CD4-positive, CD25-positive, alpha-beta regulatory T cell (primary cell): ENCODE measurements at regions not wholly inside any gene's neighbourhood (a gene's known extent, or its start where the extent isn't known, plus 50 kb on each side); places are given as distances from the start of the nearest gene placed in this dataset.

Source experiments
- ATAC-seq, 2 donors: fragments of 150-1000 bp; cut with Tn5 transposase; one replicate each; pipeline ENCODE4 v1.10.0; 2021; ENCODE audit warnings: low read depth in 2 of 2, moderate number of reproducible peaks in 2 of 2, moderate library complexity in 1 of 2
- DNase-seq, 3 donors: peaks; one replicate each; pipeline versions ENCODE4 v3.0.0 to v3.0.0-alpha.2; 2012 to 2022; ENCODE audit warnings: mixed read lengths in 1 of 3
- H3K27ac ChIP-seq: one replicate; pipeline ENCODE4 v1.7.0; 2013; ENCODE audit warnings: mild to moderate bottlenecking, low read length; ENCODE audit not compliant: insufficient read depth, poor library complexity, severe bottlenecking
- H3K27me3 ChIP-seq: one replicate; pipeline ENCODE4 v1.7.0; 2013; ENCODE audit warnings: low read length; ENCODE audit not compliant: control insufficient read depth, insufficient read depth
- H3K36me3 ChIP-seq: one replicate; pipeline ENCODE4 v1.7.0; 2013; ENCODE audit warnings: mild to moderate bottlenecking, low read length, moderate library complexity; ENCODE audit not compliant: control insufficient read depth, insufficient read depth
- H3K4me1 ChIP-seq: 2 replicates; pipeline ENCODE4 v1.7.0; 2013; ENCODE audit warnings: mild to moderate bottlenecking, low read length; ENCODE audit not compliant: insufficient read depth, control insufficient read depth, poor library complexity, severe bottlenecking
- H3K4me3 ChIP-seq: one replicate; pipeline ENCODE4 v1.7.0; 2013; ENCODE audit warnings: low read depth, mild to moderate bottlenecking, low read length, moderate library complexity
- H3K9me3 ChIP-seq, 2 experiments: 1 replicate in 1 of 2; 2 replicates in 1 of 2; pipeline ENCODE4 v1.7.0; 2013; ENCODE audit warnings: low read length in 2 of 2, mild to moderate bottlenecking in 1 of 2, moderate library complexity in 1 of 2; ENCODE audit not compliant: control insufficient read depth in 2 of 2
- H3K27ac Mint-ChIP-seq, 3 donors: one replicate each; pipeline ENCODE4 v1.8.0; 2020 to 2022; ENCODE audit warnings: mild to moderate bottlenecking in 3 of 3, mixed read lengths in 3 of 3, moderate library complexity in 2 of 3
- H3K27me3 Mint-ChIP-seq: one replicate; pipeline ENCODE4 v1.8.0; 2022; ENCODE audit warnings: mild to moderate bottlenecking, mixed read lengths
- H3K36me3 Mint-ChIP-seq: one replicate; pipeline ENCODE4 v1.8.0; 2020; ENCODE audit warnings: mixed read lengths
- H3K4me1 Mint-ChIP-seq, 4 donors: one replicate each; pipeline ENCODE4 v1.8.0; 2020 to 2022; ENCODE audit warnings: mixed read lengths in 4 of 4, mild to moderate bottlenecking in 1 of 4
- H3K4me3 Mint-ChIP-seq, 4 donors: one replicate each; pipeline ENCODE4 v1.8.0; 2020 to 2022; ENCODE audit warnings: mild to moderate bottlenecking in 4 of 4, mixed read lengths in 4 of 4, moderate library complexity in 3 of 4
- H3K9me3 Mint-ChIP-seq, 7 donors: one replicate each; pipeline ENCODE4 v1.8.0; 2020 to 2022; ENCODE audit warnings: mixed read lengths in 7 of 7, mild to moderate bottlenecking in 3 of 7, moderate library complexity in 2 of 7

GRCh38 chr16:86726340-86726739, 148.0 kb downstream of the FOXL1 start:
- Histone ChIP-seq H3K27ac (no peak overlapping the region), H3K4me1 (no peaks in the 10 kb centered on the region), H3K27me3 (no peaks in the 10 kb centered on the region), H3K9me3 (no peaks in the 10 kb centered on the region), H3K36me3 (no peaks in the 10 kb centered on the region), H3K4me3 (no peak overlapping the region)
- no peak for DNase-seq
- peaks cover 11% of the 10 kb centered on the region for H3K27me3 Mint-ChIP-seq
- H3K4me3 Mint-ChIP-seq = no peak overlapping the region
- H3K4me1 Mint-ChIP-seq = no peaks in the 10 kb centered on the region
- no peaks in the 10 kb centered on the region for H3K36me3 Mint-ChIP-seq
- ATAC-seq = no peak
- no peak overlapping the region for H3K27ac Mint-ChIP-seq
- H3K9me3 Mint-ChIP-seq = peaks cover 0 to 1% (median 0%) of the 10 kb centered on the region in 7 donors

GRCh38 chr16:86727131-86727530, 148.8 kb downstream of the FOXL1 start:
- H3K27ac Mint-ChIP-seq = no peak overlapping the region
- peaks cover 15% of the 10 kb centered on the region for H3K27me3 Mint-ChIP-seq
- Histone ChIP-seq H3K27me3 (peaks cover 2% of the 10 kb centered on the region), H3K9me3 (no peaks in the 10 kb centered on the region), H3K4me3 (no peak overlapping the region), H3K36me3 (no peaks in the 10 kb centered on the region), H3K27ac (no peak overlapping the region), H3K4me1 (no peaks in the 10 kb centered on the region)
- no peaks in the 10 kb centered on the region for H3K36me3 Mint-ChIP-seq
- ATAC-seq (no peak), DNase-seq (no peak)
- H3K4me1 Mint-ChIP-seq = no peaks in the 10 kb centered on the region
- peaks cover 0 to 1% (median 0%) of the 10 kb centered on the region in 7 donors for H3K9me3 Mint-ChIP-seq
- no peak overlapping the region for H3K4me3 Mint-ChIP-seq

GRCh38 chr16:86727632-86728031, 149.3 kb downstream of the FOXL1 start:
- H3K36me3 ChIP-seq = no peaks in the 10 kb centered on the region
- no peak overlapping the region for H3K27ac ChIP-seq
- H3K4me3 ChIP-seq = no peak overlapping the region
- peaks cover 19% of the 10 kb centered on the region for H3K27me3 Mint-ChIP-seq
- H3K4me3 Mint-ChIP-seq = no peak overlapping the region
- no peaks in the 10 kb centered on the region for H3K36me3 Mint-ChIP-seq
- H3K4me1 Mint-ChIP-seq = no peaks in the 10 kb centered on the region
- peaks cover 2% of the 10 kb centered on the region for H3K27me3 ChIP-seq
- H3K9me3 ChIP-seq = no peaks in the 10 kb centered on the region
- H3K9me3 Mint-ChIP-seq = peaks cover 0 to 1% (median 0%) of the 10 kb centered on the region in 7 donors
- no peaks in the 10 kb centered on the region for H3K4me1 ChIP-seq
- DNase-seq (no peak), ATAC-seq (no peak)
- H3K27ac Mint-ChIP-seq = no peak overlapping the region

- ATAC-seq = no peak
- no peaks in the 10 kb centered on the region for H3K9me3 ChIP-seq
- peaks cover 2% of the 10 kb centered on the region for H3K27me3 ChIP-seq
- no peaks in the 10 kb centered on the region for H3K4me1 ChIP-seq
- H3K4me3 Mint-ChIP-seq = no peak overlapping the region
- H3K27me3 Mint-ChIP-seq = peaks cover 33% of the 10 kb centered on the region
- H3K36me3 Mint-ChIP-seq = no peaks in the 10 kb centered on the region
- H3K4me3 ChIP-seq = no peak overlapping the region
- no peaks in the 10 kb centered on the region for H3K4me1 Mint-ChIP-seq
- H3K27ac ChIP-seq = no peak overlapping the region
- H3K27ac Mint-ChIP-seq = no peak overlapping the region
- no peaks in the 10 kb centered on the region for H3K36me3 ChIP-seq
- H3K9me3 Mint-ChIP-seq = peaks cover 0 to 1% (median 0%) of the 10 kb centered on the region in 7 donors
- DNase-seq = no peak
Measured at GRCh38 chr16:86729686-86730085, 151.3 kb downstream of the FOXL1 start.

- Mint-ChIP-seq H3K4me3 (no peak overlapping the region), H3K36me3 (no peaks in the 10 kb centered on the region), H3K27ac (no peak overlapping the region), H3K27me3 (peaks cover 34% of the 10 kb centered on the region), H3K9me3 (peaks cover 0 to 1% (median 0%) of the 10 kb centered on the region in 7 donors), H3K4me1 (no peaks in the 10 kb centered on the region)
- Histone ChIP-seq H3K36me3 (no peaks in the 10 kb centered on the region), H3K27me3 (peaks cover 2% of the 10 kb centered on the region), H3K27ac (no peak overlapping the region), H3K4me1 (no peaks in the 10 kb centered on the region), H3K9me3 (no peaks in the 10 kb centered on the region), H3K4me3 (no peak overlapping the region)
- no peak for DNase-seq
- ATAC-seq = no peak
Measured at GRCh38 chr16:86730086-86730485, 151.7 kb downstream of the FOXL1 start.

- no peak overlapping the region for H3K27ac Mint-ChIP-seq
- no peaks in the 10 kb centered on the region for H3K4me1 Mint-ChIP-seq
- no peak overlapping the region for H3K27ac ChIP-seq
- H3K9me3 ChIP-seq = no peaks in the 10 kb centered on the region
- ATAC-seq = no peak
- H3K36me3 ChIP-seq = no peaks in the 10 kb centered on the region
- peaks cover 2% of the 10 kb centered on the region for H3K27me3 ChIP-seq
- no peaks in the 10 kb centered on the region for H3K36me3 Mint-ChIP-seq
- no peak overlapping the region for H3K4me3 Mint-ChIP-seq
- no peak for DNase-seq
- H3K4me3 ChIP-seq = no peak overlapping the region
- no peaks in the 10 kb centered on the region for H3K4me1 ChIP-seq
- H3K27me3 Mint-ChIP-seq = peaks cover 34% of the 10 kb centered on the region
- H3K9me3 Mint-ChIP-seq = peaks cover 0 to 1% (median 0%) of the 10 kb centered on the region in 7 donors
Measured at GRCh38 chr16:86730597-86730996, 152.2 kb downstream of the FOXL1 start.

GRCh38 chr16:86732621-86733295, 154.4 kb downstream of the FOXL1 start:
- ATAC-seq (no peak), DNase-seq (no peak)
- no peak overlapping the region for H3K27ac Mint-ChIP-seq
- Histone ChIP-seq H3K4me1 (no peaks in the 10 kb centered on the region), H3K27ac (no peak overlapping the region), H3K4me3 (no peak overlapping the region), H3K36me3 (no peaks in the 10 kb centered on the region), H3K9me3 (no peaks in the 10 kb centered on the region), H3K27me3 (peaks cover 2% of the 10 kb centered on the region)
- H3K4me1 Mint-ChIP-seq = no peaks in the 10 kb centered on the region
- H3K27me3 Mint-ChIP-seq = peaks cover 39% of the 10 kb centered on the region
- H3K9me3 Mint-ChIP-seq = peaks cover 0 to 1% (median 0%) of the 10 kb centered on the region in 7 donors
- no peak overlapping the region for H3K4me3 Mint-ChIP-seq
- no peaks in the 10 kb centered on the region for H3K36me3 Mint-ChIP-seq

- H3K4me3 Mint-ChIP-seq = no peak overlapping the region
- peaks cover 2% of the 10 kb centered on the region for H3K27me3 ChIP-seq
- ATAC-seq (no peak), DNase-seq (no peak)
- no peaks in the 10 kb centered on the region for H3K36me3 Mint-ChIP-seq
- no peak overlapping the region for H3K27ac Mint-ChIP-seq
- no peaks in the 10 kb centered on the region for H3K36me3 ChIP-seq
- H3K27me3 Mint-ChIP-seq = peaks cover 39% of the 10 kb centered on the region
- no peaks in the 10 kb centered on the region for H3K4me1 Mint-ChIP-seq
- no peaks in the 10 kb centered on the region for H3K9me3 Mint-ChIP-seq
- H3K4me3 ChIP-seq = no peak overlapping the region
- no peaks in the 10 kb centered on the region for H3K4me1 ChIP-seq
- no peak overlapping the region for H3K27ac ChIP-seq
- H3K9me3 ChIP-seq = no peaks in the 10 kb centered on the region
Measured at GRCh38 chr16:86733546-86734254, 155.4 kb downstream of the FOXL1 start.
